ENCODE measurements at regions not wholly inside any gene's neighbourhood (a gene's known extent, or its start where the extent isn't known, plus 50 kb on each side); places are given as distances from the start of the nearest gene placed in this dataset.

DNA sequence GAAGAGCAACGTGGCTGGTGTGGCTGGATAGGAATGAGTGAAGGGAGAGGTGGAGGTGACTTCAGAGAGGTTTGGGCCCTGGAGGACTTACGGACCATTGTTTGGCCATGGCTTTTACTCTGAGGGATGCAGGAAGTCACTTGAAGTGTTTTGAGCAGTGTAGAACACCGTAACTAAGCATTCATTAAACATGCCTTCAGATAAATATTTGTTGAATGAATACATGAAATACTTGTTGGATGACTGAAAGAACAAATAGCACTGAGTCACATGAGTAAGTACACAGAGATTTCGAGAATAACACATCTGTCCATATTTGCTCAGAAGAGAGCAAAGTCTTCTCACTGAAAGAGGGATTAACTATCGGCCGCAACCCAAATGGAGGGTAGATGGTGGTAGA is 182.7 kb upstream of the SNX19 start:
- H4K20me1 ChIP-seq (ENCODE audit: insufficient read depth, low read length), result no peaks in the 10 kb centered on the region
- ChIA-PET POLR2A (no interaction called here), CTCF (ENCODE audit: unreplicated experiment) (no interaction called here)
- TF ChIP-seq CTCF (conservative IDR thresholded peaks at IDR 0.05; ENCODE audit: low read length) (no peak), EZH2phosphoT487 (IDR thresholded peaks at IDR 0.05; ENCODE audit: borderline replicate concordance, low read depth, low read length) (no peak)
- no peak for DNase-seq (ENCODE audit: low spot score)
- no peaks in the 10 kb centered on the region for H3K9me3 ChIP-seq (ENCODE audit: low read length)
- no peaks in the 10 kb centered on the region for H3K79me2 ChIP-seq (ENCODE audit: insufficient read depth, low read depth, low read length)
- H3K9me2 ChIP-seq (ENCODE audit: insufficient read depth, low read length), result no peaks in the 10 kb centered on the region
- no peak overlapping the region for H2AFZ ChIP-seq (ENCODE audit: low read length)
- H3K27ac ChIP-seq (ENCODE audit: low read depth, low read length, poor library complexity, severe bottlenecking), result no peak overlapping the region
- intact Hi-C loops (cut with micrococcal nuclease; ENCODE audit: unreplicated experiment), result no loop called here
- H3K4me1 ChIP-seq (ENCODE audit: insufficient read depth, low read length, poor library complexity, severe bottlenecking), result peaks cover 16% of the 10 kb centered on the region
- H3K4me2 ChIP-seq (ENCODE audit: low read length), result no peak overlapping the region
- H3K4me3 ChIP-seq (ENCODE audit: low read depth, low read length, poor library complexity, severe bottlenecking), result no peak overlapping the region
- no TSS peak for BruUV-seq (replicated peaks)
- no peaks in the 10 kb centered on the region for H3K36me3 ChIP-seq (ENCODE audit: insufficient read depth, low read length)

DNA sequence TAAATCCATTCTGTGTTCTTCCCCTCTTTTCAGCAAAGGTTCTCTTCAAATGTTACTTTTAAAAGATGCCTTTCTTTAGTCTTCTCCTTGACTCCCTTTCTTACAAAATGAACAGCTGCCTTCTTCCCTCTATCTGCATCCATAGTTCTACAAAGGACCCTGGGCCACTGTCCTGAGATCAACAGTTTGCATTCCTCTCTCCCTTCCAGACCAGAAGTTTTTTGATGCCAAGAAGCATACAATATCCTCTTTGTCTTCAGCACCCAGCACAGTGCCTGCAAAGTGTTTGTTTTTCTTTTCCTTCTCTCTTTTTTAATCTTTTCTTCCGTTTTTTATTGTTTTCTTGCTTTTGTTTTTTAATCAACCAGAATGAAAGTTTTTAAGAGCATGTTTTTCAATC is 183.5 kb upstream of the SNX19 start:
- POLR2A ChIA-PET, result interaction anchor here (0.7 kb wide), 2 partner anchors 79 to 193 kb away, joined by 3 read pairs; no protein-coding TSS in a partner anchor
- no peak overlapping the region for H2AFZ ChIP-seq (ENCODE audit: low read length)
- H3K4me2 ChIP-seq (ENCODE audit: low read length), result no peak overlapping the region
- H4K20me1 ChIP-seq (ENCODE audit: insufficient read depth, low read length), result no peaks in the 10 kb centered on the region
- TF ChIP-seq CTCF (conservative IDR thresholded peaks at IDR 0.05; ENCODE audit: low read length), result no peak
- no peak for TF ChIP-seq EZH2phosphoT487 (IDR thresholded peaks at IDR 0.05; ENCODE audit: borderline replicate concordance, low read depth, low read length)
- no peaks in the 10 kb centered on the region for H3K9me2 ChIP-seq (ENCODE audit: insufficient read depth, low read length)
- no peak overlapping the region for H3K27ac ChIP-seq (ENCODE audit: low read depth, low read length, poor library complexity, severe bottlenecking)
- no peaks in the 10 kb centered on the region for H3K36me3 ChIP-seq (ENCODE audit: insufficient read depth, low read length)
- no peak overlapping the region for H3K4me3 ChIP-seq (ENCODE audit: low read depth, low read length, poor library complexity, severe bottlenecking)
- DNase-seq (ENCODE audit: low spot score), result no peak
- no peaks in the 10 kb centered on the region for H3K79me2 ChIP-seq (ENCODE audit: insufficient read depth, low read depth, low read length)
- CTCF ChIA-PET (ENCODE audit: unreplicated experiment), result no interaction called here
- H3K9me3 ChIP-seq (ENCODE audit: low read length), result no peaks in the 10 kb centered on the region
- intact Hi-C loops (cut with micrococcal nuclease; ENCODE audit: unreplicated experiment), result no loop called here
- peaks cover 12% of the 10 kb centered on the region for H3K4me1 ChIP-seq (ENCODE audit: insufficient read depth, low read length, poor library complexity, severe bottlenecking)
- no TSS peak for BruUV-seq (replicated peaks)

GRCh38 chr11:131108760-131109159 is 192.5 kb upstream of the SNX19 start:
- Histone ChIP-seq H3K79me2 (ENCODE audit: insufficient read depth, low read depth, low read length) (no peaks in the 10 kb centered on the region), H3K9me2 (ENCODE audit: insufficient read depth, low read length) (no peaks in the 10 kb centered on the region), H3K4me2 (ENCODE audit: low read length) (no peak overlapping the region), H3K9me3 (ENCODE audit: low read length) (0 out of 2 replicates have a peak, but pooled peaks cover 6% of the 10 kb centered on the region), H3K4me3 (ENCODE audit: low read depth, low read length, poor library complexity, severe bottlenecking) (no peak overlapping the region), H3K4me1 (ENCODE audit: insufficient read depth, low read length, poor library complexity, severe bottlenecking) (no peaks in the 10 kb centered on the region), H2AFZ (ENCODE audit: low read length) (no peak overlapping the region), H4K20me1 (ENCODE audit: insufficient read depth, low read length) (no peaks in the 10 kb centered on the region), H3K27ac (ENCODE audit: low read depth, low read length, poor library complexity, severe bottlenecking) (no peak overlapping the region), H3K36me3 (ENCODE audit: insufficient read depth, low read length) (no peaks in the 10 kb centered on the region)
- CTCF ChIA-PET (ENCODE audit: unreplicated experiment), result no interaction called here
- no peak for DNase-seq (ENCODE audit: low spot score)
- no TSS peak for BruUV-seq (replicated peaks)
- TF ChIP-seq EZH2phosphoT487 (IDR thresholded peaks at IDR 0.05; ENCODE audit: borderline replicate concordance, low read depth, low read length) (no peak), CTCF (conservative IDR thresholded peaks at IDR 0.05; ENCODE audit: low read length) (no peak)
- POLR2A ChIA-PET, result interaction anchor here (1.2 kb wide), 1 partner anchor 18 kb away, joined by 4 read pairs; no protein-coding TSS in a partner anchor
- intact Hi-C loops (cut with micrococcal nuclease; ENCODE audit: unreplicated experiment), result no loop called here
